Inferior parietal cortex (tissue), 1 donor: ENCODE measurements at regions not wholly inside any gene's neighbourhood (a gene's known extent, or its start where the extent isn't known, plus 50 kb on each side); places are given as distances from the start of the nearest gene placed in this dataset.

Source experiments
- DNase-seq: peaks from one replicate; pipeline ENCODE4 v3.0.0-alpha.2; 2016; ENCODE audit errors: extremely low spot score

DNA sequence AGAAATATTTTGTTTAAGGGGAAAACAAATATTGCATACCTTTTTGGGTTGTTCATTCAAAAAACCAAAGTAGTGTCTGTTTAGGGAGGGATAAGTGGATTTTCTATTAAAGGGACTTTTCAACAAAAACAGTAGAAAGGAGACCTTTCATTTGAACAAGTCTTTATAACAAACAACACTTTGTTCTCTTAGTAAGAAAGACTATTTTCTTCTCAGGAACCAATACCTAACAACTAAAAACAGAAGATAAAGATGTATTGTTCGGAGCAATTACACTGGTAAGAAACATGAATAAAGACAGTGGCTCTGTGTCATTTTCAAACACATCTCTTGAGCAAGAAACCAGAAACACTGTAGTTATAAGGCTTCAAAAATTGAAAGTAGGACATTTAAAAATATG is 1610.1 kb upstream of the PCDH20 start:
- no peak for DNase-seq

DNA sequence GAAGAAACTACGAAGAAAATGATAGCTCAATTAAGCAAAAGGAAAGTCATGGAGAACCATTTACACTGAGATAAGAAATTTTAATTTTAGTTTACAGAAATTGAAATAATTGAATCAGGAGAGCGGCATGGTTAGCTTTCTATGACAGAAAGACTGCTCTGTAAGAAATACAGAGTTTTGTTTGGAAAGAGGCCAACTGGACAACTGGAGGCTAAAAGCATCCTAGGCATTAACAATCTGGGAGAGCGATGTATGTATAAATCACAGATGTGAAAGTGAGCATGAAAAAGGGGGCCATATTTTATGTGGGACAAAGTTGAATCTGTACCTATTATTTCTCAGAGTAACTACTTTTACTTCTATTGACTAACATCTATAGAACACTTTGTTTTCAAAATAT is 1608.8 kb upstream of the PCDH20 start:
- DNase-seq: no peak

DNA sequence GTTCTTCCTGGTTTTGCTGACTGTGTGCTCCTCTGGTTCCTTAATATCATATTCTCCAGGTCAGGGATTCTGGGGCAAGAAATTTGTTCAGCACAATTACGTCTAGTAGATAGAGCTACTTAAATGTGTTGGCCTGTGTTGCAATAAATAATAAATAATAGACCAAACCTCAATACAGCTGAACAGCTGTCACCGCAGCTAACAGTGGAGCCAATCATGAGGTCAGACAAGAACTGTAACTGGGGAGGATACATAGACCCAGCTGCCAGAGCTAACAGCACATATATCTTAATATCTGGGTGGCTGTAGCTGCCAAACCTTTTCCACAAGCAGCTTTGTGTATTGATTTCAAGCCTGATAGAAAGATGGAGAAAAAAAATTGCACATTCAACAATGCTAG is 1596.3 kb upstream of the PCDH20 start:
- no peak for DNase-seq

DNA sequence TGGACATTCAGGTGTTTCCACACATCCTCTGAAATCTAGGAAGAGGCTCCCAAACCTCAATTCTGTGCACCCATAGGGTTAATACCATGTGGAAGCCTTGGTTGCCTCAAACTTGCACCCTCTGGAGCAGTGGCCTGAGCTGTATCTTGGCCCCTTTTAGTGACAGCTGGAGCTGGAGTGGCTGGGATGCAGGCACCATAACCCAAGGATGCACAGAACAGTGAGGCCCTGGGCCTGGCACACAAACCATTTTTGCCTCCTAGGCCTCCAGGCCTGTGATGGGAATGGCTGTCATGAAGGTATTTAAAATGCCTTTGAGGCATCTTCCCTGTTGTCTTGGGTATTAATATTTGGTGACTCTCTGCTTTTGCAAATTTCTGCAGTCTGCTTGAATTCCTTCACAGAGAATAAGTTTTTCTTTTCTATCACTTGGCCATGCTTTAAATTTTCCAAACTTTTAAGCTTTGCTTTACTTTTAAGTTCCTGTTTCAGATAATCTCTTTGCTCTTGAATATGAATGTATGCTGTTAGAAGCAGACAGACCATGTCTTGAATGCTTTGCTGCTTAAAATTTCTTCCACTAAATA is 1594.5 kb upstream of the PCDH20 start:
- no peak for DNase-seq

GRCh38 chr13:63005625-63006024 is 1590.0 kb upstream of the PCDH20 start:
- no peak for DNase-seq

GRCh38 chr13:62997696-62998095 is 1582.0 kb upstream of the PCDH20 start:
- DNase-seq: no peak

- no peak for DNase-seq
These were observed 1581.5 kb upstream of the PCDH20 start for GRCh38 chr13:62997038-62997599.

- no peak for DNase-seq
These were observed 1558.2 kb upstream of the PCDH20 start for GRCh38 chr13:62973804-62974203.

DNA sequence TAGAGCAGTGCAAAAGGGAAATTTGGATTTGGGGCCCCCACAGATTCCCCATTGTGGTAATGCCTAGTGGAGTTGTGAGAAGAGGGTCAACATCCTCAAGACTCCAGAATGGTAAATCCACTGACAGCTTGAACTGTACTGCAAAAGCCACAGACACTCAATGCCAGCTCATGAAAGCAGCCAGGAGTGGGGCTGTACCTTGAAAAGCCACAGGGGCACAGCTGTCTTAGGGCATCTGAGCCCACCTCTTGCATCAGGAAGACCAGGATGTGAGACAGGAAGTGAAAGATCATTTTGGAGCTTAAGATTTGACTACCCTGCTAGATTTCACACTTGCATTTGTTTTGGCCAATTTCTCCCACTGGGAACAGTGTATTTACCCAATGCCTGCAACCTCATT is 1548.9 kb upstream of the PCDH20 start:
- no peak for DNase-seq

DNA sequence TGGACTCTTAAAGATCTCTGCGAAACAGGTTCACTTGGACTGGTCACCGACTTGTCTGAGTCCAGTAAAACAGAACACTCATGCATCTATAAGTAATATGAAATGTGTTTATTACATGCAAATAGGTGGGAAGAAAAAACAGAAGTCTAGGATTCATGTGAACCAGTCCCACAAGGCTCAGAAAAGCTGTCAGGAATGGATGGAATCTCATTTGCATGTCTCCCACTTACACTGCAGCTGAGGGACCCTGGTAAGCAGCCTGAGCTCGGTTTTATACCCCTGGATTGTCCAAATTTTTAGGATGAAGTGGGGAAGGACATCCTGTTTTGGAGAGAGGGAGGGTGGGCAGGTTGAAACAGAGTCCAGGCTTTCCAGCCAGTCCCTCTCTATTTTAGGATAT is 1545.1 kb upstream of the PCDH20 start:
- no peak for DNase-seq

DNA sequence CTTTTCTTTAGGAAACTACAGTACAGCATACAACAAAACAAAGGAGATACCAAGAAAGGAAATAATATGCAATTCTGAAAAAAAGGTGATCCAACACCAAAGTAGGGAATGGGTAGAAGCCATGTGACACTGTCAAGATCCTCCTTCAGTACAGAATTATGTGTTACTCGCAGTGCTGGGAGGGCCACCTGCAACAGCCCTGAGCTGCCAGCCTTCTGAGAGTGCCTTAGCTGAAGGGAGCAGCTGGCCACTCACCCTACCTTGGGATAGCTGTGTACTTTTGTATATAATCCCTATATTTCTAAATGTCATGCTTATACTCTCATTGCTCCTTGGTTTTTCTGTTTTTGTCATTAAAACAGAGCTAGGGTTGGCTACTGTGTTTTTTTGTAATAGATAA is 1518.2 kb upstream of the PCDH20 start:
- no peak for DNase-seq

DNA sequence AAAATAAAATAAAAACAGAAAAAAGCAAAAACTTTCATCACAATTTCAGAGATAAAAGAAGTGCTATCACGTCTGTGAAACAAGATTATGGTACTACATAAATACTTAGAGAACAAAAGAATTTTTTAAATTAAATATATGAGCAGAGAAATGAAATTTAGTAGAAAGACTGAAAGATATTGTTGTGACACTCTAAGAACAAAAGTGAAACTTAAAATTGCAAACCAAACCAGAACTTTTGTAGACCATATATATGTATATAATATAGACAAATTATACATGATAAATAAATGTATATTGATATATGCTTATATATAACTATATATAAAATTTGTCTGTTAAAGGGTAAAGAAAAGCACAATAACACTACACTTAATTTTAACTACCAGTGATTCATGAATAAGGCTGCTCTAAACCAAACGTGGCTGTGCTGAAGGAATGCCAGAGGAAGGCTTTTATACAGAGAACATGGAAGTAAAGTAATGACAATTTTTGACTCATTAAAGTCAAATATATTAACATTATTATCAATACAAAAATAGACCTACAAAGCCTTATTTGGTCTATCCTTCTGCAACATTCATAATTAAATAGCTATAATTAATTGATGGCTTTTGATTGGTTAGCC is 1516.7 kb upstream of the PCDH20 start:
- no peak for DNase-seq

DNA sequence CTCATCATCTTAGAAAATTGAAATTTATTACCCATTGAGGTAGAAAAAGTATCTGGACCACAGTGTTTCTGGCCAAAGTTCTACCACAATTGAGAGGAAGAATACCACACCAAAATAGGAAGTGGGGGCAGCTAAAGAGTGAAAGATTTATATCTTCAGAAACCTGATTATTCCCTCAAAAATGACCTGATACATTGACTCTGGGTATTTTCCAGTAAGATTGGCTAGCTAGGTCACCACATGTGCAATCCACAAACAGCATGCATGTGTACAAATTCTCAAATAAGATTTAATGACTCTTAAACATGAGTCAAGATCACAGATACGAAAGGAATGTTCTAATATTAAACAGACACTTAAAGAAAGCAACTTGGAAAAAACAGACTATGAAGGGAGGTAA is 1516.2 kb upstream of the PCDH20 start:
- no peak for DNase-seq

- no peak for DNase-seq
These were observed 1508.7 kb upstream of the PCDH20 start for GRCh38 chr13:62924395-62924794.

DNA sequence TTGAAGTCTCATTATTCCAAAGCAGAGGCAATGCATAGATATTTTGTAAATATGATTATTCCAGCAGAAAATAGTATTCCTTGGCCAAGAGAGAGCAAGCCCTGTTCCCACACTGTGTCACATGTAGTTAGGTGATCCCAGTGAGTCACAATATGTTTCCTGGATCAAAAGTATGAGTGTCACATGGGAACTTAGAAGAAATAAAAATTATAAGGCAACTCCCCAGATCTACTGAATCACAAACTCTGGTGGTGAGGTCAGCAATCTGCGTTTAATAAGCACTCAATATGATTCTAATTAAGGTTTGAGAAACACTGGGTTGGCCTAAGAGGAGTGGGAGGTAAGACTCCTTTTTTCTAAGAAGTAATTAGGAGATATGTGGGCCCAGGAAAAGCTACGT is 1504.5 kb upstream of the PCDH20 start:
- DNase-seq: no peak

GRCh38 chr13:62919491-62919890 is 1503.8 kb upstream of the PCDH20 start:
- no peak for DNase-seq

- no peak for DNase-seq
These were observed 1495.0 kb upstream of the PCDH20 start for GRCh38 chr13:62910541-62911060.

GRCh38 chr13:62908321-62908720 is 1492.7 kb upstream of the PCDH20 start:
- DNase-seq: no peak

GRCh38 chr13:62906896-62907295 is 1491.2 kb upstream of the PCDH20 start:
- DNase-seq: no peak

DNA sequence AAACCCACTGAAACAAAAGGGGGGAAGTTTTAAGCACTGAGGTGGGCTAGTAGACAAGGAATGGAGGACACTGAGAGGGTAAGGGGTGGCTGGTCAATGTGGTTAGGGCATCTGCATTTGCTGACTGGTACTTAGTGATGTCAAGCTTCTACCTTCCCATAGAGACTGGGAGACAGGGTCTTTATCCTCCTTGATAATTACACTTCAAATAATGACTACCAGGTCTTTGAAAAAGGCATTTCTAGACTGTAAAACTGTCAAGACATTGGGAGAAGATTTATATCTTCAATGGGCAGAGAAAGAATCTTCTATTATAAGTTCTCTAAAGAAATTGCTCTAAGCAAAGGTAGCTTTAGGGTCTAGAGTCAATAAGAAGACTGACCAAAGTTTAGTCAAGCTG is 1490.8 kb upstream of the PCDH20 start:
- DNase-seq: no peak

- no peak for DNase-seq
These were observed 1471.4 kb upstream of the PCDH20 start for GRCh38 chr13:62887046-62887445.

DNA sequence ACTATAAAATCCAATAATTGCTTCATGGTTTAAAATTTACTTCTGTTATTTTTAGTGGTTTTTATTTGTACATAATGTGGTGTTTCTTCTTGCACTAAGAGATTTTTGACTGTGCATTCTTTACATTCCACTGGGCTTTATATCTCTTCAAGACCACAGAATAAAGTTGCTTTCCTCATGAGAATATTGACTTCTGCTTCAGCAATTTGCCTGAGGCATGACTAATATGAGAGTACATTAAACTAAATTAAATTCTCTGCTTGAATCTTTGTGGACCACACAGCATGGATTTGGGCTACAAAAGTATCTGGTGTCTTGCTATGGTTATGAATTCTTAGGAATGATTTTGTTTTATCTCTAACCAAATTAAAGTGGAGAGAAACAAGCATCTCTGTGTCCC is 1463.4 kb upstream of the PCDH20 start:
- DNase-seq: no peak

GRCh38 chr13:62875118-62875640 is 1459.5 kb upstream of the PCDH20 start:
- no peak for DNase-seq
